ENCODE measurements at regions not wholly inside any gene's neighbourhood (a gene's known extent, or its start where the extent isn't known, plus 50 kb on each side); places are given as distances from the start of the nearest gene placed in this dataset.

DNA sequence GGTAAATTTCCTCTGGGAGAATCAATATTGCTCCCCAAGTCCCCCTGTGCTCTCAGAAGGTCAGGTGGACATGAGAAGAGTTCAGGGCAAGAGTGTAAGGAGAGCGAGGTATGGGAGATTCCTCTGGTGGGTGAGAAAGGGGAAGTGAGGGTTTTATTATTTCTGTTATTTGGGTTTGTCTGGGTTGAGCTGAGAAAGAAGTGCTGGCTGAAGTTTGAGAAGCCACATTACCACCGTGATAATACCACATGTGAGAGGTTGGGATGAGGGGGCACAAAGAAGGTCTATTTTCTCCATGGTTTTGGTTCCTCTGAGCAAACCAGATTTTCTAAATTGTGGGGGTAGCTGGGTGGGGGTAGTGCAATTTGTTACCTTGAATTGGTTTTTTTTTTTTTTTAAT lies 350.4 kb downstream of the OSTF1 start:
- no peaks in the 10 kb centered on the region for H3K79me2 ChIP-seq (ENCODE audit: insufficient read depth, low read depth)
- no peaks in the 10 kb centered on the region for H3K27me3 ChIP-seq (ENCODE audit: insufficient read depth, low read depth)
- no peak overlapping the region for H2AFZ ChIP-seq (ENCODE audit: low read depth)
- H4K20me1 ChIP-seq (ENCODE audit: insufficient read depth) = no peaks in the 10 kb centered on the region
- H3K9ac ChIP-seq = no peak overlapping the region
- no peak overlapping the region for H3K4me3 ChIP-seq (IDR thresholded peaks at IDR 0.05; ENCODE audit: insufficient read depth, low read depth, low read length)
- no peak overlapping the region for H3K4me2 ChIP-seq
- H3K4me1 ChIP-seq (ENCODE audit: low read depth, poor library complexity, severe bottlenecking) = no peaks in the 10 kb centered on the region
- TF ChIP-seq, protein P1, sequence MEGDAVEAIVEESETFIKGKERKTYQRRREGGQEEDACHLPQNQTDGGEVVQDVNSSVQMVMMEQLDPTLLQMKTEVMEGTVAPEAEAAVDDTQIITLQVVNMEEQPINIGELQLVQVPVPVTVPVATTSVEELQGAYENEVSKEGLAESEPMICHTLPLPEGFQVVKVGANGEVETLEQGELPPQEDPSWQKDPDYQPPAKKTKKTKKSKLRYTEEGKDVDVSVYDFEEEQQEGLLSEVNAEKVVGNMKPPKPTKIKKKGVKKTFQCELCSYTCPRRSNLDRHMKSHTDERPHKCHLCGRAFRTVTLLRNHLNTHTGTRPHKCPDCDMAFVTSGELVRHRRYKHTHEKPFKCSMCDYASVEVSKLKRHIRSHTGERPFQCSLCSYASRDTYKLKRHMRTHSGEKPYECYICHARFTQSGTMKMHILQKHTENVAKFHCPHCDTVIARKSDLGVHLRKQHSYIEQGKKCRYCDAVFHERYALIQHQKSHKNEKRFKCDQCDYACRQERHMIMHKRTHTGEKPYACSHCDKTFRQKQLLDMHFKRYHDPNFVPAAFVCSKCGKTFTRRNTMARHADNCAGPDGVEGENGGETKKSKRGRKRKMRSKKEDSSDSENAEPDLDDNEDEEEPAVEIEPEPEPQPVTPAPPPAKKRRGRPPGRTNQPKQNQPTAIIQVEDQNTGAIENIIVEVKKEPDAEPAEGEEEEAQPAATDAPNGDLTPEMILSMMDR (conservative IDR thresholded peaks at IDR 0.05; ENCODE audit: low read depth, low read length) = no peak
- no peak overlapping the region for H3K27ac ChIP-seq
- H3K36me3 ChIP-seq (ENCODE audit: insufficient read depth) = no peaks in the 10 kb centered on the region

DNA sequence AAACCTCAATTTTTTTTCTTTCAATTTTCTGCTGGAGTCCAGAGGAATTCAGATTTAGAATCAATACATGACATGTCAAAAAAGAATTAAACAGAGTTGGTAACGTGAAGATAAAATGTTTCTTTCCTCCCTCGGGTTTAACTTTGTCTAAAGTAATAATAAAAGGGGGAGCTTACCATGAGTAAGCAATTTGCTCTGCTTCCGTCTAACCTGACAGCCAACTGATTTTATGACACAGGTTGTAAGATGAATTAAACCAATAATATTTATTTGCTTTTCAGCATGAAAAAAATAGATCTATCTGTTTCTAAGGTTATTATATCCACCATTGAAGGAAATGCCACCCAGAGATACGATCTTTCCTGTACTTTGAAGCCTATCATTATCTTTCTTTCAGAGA lies 352.6 kb downstream of the OSTF1 start:
- Histone ChIP-seq H3K27ac (no peak overlapping the region), H3K9ac (no peak overlapping the region), H4K20me1 (ENCODE audit: insufficient read depth) (no peaks in the 10 kb centered on the region), H2AFZ (ENCODE audit: low read depth) (no peak overlapping the region), H3K4me3 (IDR thresholded peaks at IDR 0.05; ENCODE audit: insufficient read depth, low read depth, low read length) (no peak overlapping the region), H3K79me2 (ENCODE audit: insufficient read depth, low read depth) (no peaks in the 10 kb centered on the region), H3K4me2 (no peak overlapping the region), H3K36me3 (ENCODE audit: insufficient read depth) (no peaks in the 10 kb centered on the region), H3K4me1 (ENCODE audit: low read depth, poor library complexity, severe bottlenecking) (no peaks in the 10 kb centered on the region), H3K27me3 (ENCODE audit: insufficient read depth, low read depth) (no peaks in the 10 kb centered on the region)
- TF ChIP-seq, protein P1 (conservative IDR thresholded peaks at IDR 0.05; ENCODE audit: low read depth, low read length) = no peak

DNA sequence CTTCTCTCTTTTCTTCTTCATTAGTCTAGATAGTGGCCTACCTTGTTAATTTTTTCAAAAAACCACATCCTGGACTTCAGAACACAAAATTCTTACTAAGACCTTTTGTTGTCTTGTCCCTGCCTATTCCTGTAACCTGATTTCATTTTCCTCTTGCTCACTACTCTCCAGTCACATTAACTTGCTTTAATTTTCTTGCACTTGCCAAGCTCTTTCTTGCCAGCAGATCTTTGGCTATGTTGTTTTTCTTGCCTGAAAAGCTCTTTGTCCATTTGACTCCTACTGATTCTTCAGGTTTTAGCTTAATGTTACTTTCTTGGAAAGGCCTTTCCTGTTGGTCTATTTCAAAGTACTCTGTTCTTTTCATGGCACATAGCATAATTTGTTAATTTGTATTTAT lies 356.8 kb downstream of the OSTF1 start:
- H3K27ac ChIP-seq = no peak overlapping the region

DNA sequence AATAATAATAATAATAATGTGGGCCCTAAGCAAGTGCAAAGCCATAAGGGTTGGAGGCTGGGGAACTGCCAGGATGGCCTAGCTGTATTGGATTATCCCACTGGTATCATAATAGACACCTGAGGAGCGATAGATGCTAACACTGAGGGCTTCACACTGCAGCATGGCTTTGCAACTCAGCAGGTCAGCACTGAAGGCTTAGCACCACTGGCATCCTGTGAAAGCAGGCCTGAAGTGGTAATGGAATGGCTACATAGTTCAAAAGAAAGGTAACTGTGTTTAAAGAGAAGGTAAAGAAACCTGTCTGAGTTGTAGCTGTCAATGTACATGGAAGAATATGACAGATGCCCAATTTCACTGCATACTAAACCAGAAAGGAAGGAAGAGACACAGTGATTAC lies 359.0 kb downstream of the OSTF1 start:
- Histone ChIP-seq H3K27me3 (ENCODE audit: insufficient read depth, low read depth) (no peaks in the 10 kb centered on the region), H3K36me3 (ENCODE audit: insufficient read depth) (no peaks in the 10 kb centered on the region), H2AFZ (ENCODE audit: low read depth) (no peak overlapping the region), H3K79me2 (ENCODE audit: insufficient read depth, low read depth) (no peaks in the 10 kb centered on the region), H3K9ac (no peak overlapping the region), H3K4me2 (no peak overlapping the region), H3K27ac (no peak overlapping the region), H3K4me3 (IDR thresholded peaks at IDR 0.05; ENCODE audit: insufficient read depth, low read depth, low read length) (no peak overlapping the region), H3K4me1 (ENCODE audit: low read depth, poor library complexity, severe bottlenecking) (no peaks in the 10 kb centered on the region), H4K20me1 (ENCODE audit: insufficient read depth) (no peaks in the 10 kb centered on the region)
- TF ChIP-seq, protein P1 (conservative IDR thresholded peaks at IDR 0.05; ENCODE audit: low read depth, low read length) = no peak

More for the DNA sequence above, 356.8 kb downstream of the OSTF1 start:
- Histone ChIP-seq H3K27me3 (ENCODE audit: insufficient read depth, low read depth) (no peaks in the 10 kb centered on the region), H3K4me1 (ENCODE audit: low read depth, poor library complexity, severe bottlenecking) (no peaks in the 10 kb centered on the region), H3K79me2 (ENCODE audit: insufficient read depth, low read depth) (no peaks in the 10 kb centered on the region), H3K9ac (no peak overlapping the region), H4K20me1 (ENCODE audit: insufficient read depth) (no peaks in the 10 kb centered on the region), H3K4me3 (IDR thresholded peaks at IDR 0.05; ENCODE audit: insufficient read depth, low read depth, low read length) (no peak overlapping the region), H2AFZ (ENCODE audit: low read depth) (no peak overlapping the region), H3K36me3 (ENCODE audit: insufficient read depth) (no peaks in the 10 kb centered on the region), H3K4me2 (no peak overlapping the region)
- TF ChIP-seq, protein P1 (conservative IDR thresholded peaks at IDR 0.05; ENCODE audit: low read depth, low read length) = no peak
